DOHH2 (cell line): ENCODE measurements at regions not wholly inside any gene's neighbourhood (a gene's known extent, or its start where the extent isn't known, plus 50 kb on each side); places are given as distances from the start of the nearest gene placed in this dataset.

ENCODE experiments used
- EZH2phosphoT487 ChIP-seq: fragments of 200-600 bp; sonication (generic); IDR thresholded peaks from 2 replicates; pipeline ENCODE4 v1.6.1; 2017; ENCODE audit warnings: borderline replicate concordance, mild to moderate bottlenecking, antibody characterized with exemption, low read length, moderate library complexity, mixed read lengths
- TF ChIP-seq, protein P1 (sequence below): fragments of 200-600 bp; sonication (generic); IDR thresholded peaks from one replicate; pipeline ENCODE4 v1.5.1; 2014; ENCODE audit warnings: antibody characterized with exemption, mild to moderate bottlenecking, low read depth, low read length; ENCODE audit not compliant: poor library complexity, severe bottlenecking

DNA sequence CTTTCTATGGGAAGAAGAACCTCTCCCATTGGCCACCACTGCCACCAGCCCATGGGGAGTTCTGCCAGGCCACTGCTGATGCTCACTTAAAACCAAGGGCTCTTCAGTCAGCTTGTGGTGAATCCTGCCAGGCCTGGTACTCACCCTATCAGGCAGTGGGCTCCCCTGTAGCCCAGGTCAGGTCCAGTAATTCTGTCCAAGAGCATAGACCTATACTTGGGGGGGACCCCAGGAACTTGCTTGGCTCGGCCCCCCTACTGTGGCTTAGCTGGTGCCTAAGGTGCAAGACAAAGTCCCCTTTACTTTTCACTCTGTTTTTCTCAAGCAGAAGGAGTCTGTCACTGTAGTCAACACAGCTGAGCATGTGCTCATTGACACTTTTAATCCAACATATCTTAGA lies 1012.2 kb downstream of the PCDH19 start:
- TF ChIP-seq, protein P1, sequence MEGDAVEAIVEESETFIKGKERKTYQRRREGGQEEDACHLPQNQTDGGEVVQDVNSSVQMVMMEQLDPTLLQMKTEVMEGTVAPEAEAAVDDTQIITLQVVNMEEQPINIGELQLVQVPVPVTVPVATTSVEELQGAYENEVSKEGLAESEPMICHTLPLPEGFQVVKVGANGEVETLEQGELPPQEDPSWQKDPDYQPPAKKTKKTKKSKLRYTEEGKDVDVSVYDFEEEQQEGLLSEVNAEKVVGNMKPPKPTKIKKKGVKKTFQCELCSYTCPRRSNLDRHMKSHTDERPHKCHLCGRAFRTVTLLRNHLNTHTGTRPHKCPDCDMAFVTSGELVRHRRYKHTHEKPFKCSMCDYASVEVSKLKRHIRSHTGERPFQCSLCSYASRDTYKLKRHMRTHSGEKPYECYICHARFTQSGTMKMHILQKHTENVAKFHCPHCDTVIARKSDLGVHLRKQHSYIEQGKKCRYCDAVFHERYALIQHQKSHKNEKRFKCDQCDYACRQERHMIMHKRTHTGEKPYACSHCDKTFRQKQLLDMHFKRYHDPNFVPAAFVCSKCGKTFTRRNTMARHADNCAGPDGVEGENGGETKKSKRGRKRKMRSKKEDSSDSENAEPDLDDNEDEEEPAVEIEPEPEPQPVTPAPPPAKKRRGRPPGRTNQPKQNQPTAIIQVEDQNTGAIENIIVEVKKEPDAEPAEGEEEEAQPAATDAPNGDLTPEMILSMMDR = no peak
- no peak for TF ChIP-seq EZH2phosphoT487
